SU-DHL-6 (cell line): ENCODE measurements at regions not wholly inside any gene's neighbourhood (a gene's known extent, or its start where the extent isn't known, plus 50 kb on each side); places are given as distances from the start of the nearest gene placed in this dataset.

Experiments
- EZH2phosphoT487 ChIP-seq: fragments of 200-600 bp; sonication (generic), shearing (Covaris generic); conservative IDR thresholded peaks from 2 replicates; pipeline ENCODE4 v1.6.1; 2018; ENCODE audit warnings: mild to moderate bottlenecking, antibody characterized with exemption, low read length, moderate library complexity, mixed read lengths
- TF ChIP-seq, protein P1 (sequence below): fragments of 200-600 bp; sonication (generic); IDR thresholded peaks from one replicate; pipeline ENCODE4 v1.5.1; 2017; ENCODE audit warnings: antibody characterized with exemption, mild to moderate bottlenecking, low read length, moderate library complexity; ENCODE audit not compliant: insufficient read depth, poor library complexity, severe bottlenecking

DNA sequence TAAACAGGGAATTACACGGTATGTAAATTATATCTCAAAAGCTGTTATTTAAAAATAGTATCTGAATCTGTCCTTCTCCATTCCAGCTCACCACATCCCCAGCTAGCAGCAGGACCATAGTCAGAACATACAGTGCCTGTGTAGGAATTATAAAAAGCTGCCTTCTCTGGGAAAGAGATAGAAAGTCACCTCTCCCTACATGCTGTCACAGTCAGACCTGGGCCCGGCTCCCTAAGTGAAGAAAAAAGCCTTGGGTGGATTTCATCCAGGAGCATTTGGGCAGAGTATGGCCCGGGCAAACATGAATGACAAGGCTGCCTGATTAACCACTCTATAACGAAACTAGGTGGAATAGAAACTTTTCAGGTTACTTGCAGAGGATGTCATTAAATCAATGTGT is 144.1 kb downstream of the CNTN3 start:
- TF ChIP-seq, protein P1, sequence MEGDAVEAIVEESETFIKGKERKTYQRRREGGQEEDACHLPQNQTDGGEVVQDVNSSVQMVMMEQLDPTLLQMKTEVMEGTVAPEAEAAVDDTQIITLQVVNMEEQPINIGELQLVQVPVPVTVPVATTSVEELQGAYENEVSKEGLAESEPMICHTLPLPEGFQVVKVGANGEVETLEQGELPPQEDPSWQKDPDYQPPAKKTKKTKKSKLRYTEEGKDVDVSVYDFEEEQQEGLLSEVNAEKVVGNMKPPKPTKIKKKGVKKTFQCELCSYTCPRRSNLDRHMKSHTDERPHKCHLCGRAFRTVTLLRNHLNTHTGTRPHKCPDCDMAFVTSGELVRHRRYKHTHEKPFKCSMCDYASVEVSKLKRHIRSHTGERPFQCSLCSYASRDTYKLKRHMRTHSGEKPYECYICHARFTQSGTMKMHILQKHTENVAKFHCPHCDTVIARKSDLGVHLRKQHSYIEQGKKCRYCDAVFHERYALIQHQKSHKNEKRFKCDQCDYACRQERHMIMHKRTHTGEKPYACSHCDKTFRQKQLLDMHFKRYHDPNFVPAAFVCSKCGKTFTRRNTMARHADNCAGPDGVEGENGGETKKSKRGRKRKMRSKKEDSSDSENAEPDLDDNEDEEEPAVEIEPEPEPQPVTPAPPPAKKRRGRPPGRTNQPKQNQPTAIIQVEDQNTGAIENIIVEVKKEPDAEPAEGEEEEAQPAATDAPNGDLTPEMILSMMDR, result no peak
- TF ChIP-seq EZH2phosphoT487, result no peak
